ENCODE measurements at regions not wholly inside any gene's neighbourhood (a gene's known extent, or its start where the extent isn't known, plus 50 kb on each side); places are given as distances from the start of the nearest gene placed in this dataset.
"Not testable (repeated sequence)": the region's sequence is repeated elsewhere in the genome, so short reads cannot be mapped to it uniquely, and the experiment has no call there.

DNA sequence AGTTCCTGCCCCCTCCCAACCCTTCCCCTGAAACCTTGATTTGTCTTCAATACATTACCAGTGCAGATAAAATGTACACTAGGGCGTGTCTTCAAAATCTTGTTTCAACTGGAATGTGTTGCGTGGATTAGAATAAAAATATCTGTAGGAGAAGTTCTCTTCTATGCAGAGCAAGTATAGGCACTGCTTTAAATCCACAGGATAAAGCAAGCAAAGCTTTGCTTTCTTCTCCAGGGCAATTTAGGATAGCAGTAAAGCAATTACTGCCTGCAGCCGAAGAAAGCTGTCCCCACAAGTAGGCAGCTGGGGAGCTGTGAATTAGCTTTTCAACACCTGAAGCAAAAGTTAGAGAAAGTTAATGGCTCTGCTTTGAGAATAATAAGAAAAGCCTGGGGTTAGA is 329.7 kb upstream of the KCNMB2 start:
- peak; percentile 46 for DNase-seq (ENCODE audit: low spot score)

DNA sequence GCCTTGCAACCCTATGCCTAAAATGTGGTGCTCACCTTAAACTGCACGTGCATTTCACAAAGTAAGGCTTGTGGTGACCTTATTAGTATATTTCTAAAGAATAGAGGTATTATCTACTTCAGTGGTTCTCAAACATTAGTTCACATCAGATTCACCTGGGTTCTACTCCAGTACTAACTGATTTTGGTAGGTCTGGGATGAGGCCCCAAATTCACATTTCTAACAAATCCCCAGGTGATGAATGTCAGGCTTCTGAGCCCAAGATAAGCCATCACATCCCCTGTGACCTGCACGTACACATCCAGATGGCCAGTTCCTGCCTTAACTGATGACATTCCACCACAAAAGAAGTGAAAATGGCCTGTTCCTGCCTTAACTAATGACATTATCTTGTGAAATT is 329.1 kb upstream of the KCNMB2 start:
- not testable (repeated sequence) for DNase-seq (ENCODE audit: low spot score)

DNA sequence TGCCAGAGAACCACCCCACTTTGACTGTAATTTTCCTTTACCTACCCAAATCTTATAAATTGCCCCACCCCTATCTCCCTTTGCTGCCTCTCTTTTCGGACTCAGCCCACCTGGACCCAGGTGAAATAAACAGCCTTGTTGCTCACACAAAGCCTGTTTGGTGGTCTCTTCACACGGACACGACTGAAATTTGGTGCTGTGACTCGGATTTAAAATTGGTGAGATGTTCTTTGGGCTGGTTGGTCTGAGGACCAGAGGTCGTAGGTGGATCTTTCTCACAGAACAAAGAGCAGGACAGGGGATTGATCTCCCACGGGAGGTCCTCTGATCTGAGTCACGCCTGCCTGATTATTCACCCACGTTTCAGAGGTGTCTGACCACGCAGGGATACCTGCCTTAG is 328.6 kb upstream of the KCNMB2 start:
- DNase-seq (ENCODE audit: low spot score) = not testable (repeated sequence)

DNA sequence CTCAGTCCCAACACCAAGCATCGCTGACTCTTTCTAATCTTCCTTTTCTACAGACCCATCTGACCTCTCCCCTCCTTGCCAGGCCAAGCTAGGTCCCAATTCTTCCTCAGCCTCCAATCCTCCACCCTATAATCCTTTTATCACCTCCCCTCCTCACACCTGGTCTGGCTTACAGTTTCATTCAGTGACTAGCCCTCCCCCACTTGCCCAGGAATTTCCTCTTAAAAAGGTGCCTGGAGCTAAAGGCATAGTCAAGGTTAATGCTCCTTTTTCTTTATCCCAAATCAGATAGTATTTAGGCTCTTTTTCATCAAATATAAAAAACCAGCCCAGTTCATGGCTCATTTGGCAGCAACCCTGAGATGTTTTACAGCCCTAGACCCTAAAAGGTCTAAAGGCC is 327.1 kb upstream of the KCNMB2 start:
- DNase-seq (ENCODE audit: low spot score) = not testable (repeated sequence)

DNA sequence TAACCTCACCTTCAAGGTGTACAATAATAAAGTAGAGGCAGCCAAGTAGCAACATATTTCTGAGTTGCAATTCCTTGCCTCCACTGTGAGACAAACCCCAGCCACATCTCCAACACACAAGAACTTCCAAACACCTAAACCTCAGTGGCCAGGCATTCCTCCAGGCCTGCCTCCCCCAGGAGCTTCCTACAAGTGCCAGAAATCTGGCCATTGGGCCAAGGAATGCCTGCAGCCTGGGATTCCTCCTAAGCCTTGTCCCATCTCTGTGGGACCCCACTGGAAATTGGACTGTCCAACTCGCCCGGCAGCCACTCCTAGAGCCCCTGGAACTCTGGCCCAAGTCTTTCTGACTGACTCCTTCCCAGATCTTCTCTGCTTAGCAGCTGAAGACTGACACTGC is 326.6 kb upstream of the KCNMB2 start:
- not testable (repeated sequence) for DNase-seq (ENCODE audit: low spot score)

DNA sequence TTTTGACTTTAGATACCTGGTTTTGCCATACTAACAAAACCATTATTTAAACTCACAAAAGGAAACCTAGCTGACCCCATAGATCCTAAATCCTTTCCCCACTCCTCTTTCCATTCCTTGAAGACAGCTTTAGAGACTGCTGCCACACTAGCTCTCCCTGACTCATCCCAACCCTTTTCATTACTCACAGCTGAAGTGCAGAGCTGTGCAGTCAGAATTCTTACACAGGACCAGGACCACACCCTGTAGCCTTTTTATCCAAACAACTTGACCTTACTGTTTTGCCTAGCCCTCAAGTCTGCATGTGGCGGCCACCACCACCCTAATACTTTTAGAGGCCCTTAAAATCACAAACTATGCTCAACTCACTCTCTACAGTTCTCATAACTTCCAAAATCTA is 325.1 kb upstream of the KCNMB2 start:
- not testable (repeated sequence) for DNase-seq (ENCODE audit: low spot score)

DNA sequence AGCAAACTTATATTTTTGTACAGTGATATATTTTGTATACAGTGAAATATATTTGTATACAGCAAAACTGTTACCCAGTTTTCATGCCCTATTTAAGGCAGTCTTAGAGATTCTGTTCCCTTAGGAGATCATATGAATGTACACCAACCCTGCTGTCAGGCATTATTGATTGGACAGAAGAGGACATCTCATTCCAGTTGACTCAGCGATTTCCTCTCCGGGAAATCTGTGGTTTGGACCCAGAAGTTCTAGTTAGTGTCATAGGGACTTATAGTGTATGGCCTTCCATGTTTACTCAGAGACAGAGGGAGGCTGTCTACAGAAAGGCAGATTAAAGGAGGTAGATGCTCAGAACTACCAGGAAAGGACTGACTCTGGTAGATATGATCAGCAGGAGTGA is 318.8 kb upstream of the KCNMB2 start:
- no peak for DNase-seq (ENCODE audit: low spot score)

DNA sequence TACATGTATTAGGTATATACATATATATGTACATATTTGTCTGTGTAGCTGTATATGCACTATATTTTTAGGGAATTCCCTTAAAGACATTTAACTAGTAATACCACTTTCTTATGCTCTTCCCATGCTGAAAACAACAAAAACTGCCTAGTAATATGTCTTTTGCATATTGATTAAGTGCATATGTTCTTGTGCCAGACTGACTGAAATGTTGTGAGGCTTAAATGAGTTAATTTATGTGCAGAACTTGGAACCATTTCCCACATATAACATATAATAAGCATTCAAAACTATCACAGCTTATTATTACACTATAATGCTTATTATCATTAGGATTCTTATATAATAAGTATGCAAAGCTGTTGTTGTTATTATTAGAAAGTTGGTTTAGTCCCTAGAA is 318.0 kb upstream of the KCNMB2 start:
- DNase-seq (ENCODE audit: low spot score) = no peak

DNA sequence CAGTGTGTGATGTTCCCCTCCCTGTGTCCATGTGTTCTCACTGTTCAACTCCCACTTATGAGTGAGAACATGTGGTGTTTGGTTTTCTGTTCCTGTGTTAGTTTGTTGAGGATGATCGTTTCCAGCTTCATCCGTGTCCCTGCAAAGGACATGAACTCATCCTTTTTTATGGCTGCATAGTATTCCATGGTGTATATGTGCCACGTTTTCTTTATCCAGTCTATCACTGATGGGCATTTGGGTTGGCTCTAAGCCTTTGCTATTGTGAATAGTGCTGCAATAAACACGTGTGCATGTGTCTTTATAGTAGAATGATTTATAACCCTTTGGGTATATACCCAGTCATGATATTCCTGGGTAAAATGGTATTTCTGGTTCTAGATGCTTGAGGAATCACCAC is 316.6 kb upstream of the KCNMB2 start:
- not testable (repeated sequence) for DNase-seq (ENCODE audit: low spot score)

DNA sequence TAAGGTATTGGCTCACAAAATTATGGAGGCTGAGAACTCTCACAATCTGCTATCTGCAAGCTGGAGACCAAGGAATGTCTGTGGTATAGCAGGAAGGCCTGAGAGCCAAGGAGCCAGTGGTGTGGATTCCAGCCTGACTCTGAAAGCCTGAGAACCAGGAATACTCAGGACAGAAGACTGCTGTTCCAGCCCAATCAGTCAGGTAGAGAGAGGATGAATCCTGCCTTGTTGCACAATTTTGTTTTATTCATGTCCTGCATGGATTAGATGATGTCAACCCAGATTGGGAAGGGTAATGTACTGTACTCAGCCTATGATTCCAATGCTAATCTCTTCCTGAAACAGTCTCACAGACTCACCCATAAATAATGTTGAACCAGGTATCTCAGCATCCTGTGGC is 312.4 kb upstream of the KCNMB2 start:
- DNase-seq (ENCODE audit: low spot score) = no peak

DNA sequence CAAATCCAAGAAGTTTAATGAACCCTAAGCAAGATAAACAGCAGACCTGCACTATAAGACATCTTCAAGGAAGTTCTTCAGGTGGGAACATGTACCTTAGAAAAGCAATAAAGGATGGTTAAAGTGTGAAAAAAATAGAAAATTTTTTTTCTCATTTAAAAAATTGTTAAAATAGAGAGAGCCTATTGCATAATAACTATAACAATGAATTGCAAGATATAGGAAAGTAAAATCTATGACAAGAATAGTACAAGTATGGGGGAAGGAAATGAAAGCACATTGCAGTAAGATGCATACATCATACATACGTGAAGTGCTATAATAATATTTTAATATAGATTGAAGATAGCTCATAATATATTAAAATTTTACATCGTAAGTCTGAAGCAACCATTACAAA is 310.1 kb upstream of the KCNMB2 start:
- no peak for DNase-seq (ENCODE audit: low spot score)

DNA sequence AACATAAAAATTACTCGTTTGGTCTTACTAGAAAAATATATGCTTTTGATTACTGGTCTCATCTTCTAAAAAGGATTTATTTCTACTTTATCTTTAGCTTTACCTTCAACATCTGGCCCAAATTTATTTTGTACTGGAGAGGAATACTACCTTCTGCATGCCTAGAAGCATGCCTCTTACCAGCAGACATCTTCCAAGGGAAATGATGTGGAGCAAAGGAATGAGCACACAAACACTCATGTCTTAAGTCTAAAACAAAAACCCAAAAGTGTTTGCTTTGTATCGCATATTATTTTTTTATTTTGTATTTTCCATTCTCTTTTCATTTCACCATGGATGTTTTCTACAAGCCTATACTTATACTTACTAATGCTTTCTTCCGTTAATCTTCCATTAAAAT is 304.6 kb upstream of the KCNMB2 start:
- DNase-seq (ENCODE audit: low spot score) = no peak

DNA sequence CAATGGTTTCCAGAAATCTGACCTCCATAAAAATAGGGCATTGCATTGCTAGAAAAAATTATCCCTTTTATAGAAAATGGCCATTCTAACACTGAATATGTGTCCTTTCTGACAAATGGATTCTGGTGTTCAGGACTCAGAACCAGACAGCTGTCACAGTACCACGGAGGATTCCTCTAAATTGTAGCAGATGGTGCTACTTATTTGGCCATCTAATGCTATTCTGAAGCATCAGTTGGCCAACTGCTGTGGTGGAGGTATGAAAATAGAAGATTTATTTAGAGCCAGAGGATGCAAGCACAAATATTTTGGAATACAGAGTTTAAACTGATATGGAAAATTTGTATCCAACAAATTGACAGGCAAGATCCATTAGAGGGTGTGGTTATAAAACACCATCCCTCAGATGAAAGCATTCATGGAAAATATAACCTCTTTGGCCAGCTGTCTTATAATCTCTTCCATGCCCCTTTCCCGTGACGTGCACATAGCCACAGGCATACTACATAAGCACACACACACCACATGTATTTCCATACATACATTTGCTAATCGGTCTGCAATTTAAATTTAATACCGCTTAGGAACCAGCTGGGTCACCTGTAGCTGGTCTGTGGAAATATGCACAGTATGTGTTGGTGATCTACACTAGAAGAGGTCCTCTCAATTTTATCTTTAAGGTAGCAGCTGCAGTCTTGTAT is 302.7 kb upstream of the KCNMB2 start:
- no peak for DNase-seq (ENCODE audit: low spot score)

DNA sequence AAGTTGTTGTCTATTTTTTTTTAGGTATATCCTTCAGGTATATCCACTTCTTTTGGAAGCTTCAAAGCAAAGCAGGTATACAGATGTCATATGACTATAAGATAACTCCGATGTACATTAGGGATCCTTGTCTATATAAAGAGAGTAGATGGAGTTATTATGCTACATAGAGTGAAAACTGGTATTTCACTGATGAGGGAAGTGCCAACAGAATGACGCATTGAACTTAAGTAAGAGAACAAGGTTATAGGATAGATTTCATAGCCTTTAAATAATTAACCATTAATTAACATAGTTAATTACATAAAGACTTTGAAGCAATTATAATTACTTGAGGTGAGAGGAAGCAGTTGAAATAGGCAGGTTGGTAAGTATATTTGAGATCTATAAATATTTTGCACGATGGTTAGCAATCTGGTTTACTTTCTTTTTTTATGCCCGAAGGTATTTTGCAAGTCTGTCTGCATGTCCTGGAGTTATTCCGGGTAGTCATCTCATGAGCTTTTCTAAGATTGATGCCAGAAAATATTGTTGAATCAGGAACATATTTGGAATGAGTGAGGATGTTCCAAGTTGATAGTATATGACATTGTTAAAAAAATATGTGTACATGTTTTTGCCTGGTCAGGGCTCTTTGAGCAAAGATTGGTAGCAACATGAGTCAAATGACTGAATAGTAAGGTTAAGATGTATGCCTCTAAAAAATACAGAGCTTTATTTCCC is 299.5 kb upstream of the KCNMB2 start:
- no peak for DNase-seq (ENCODE audit: low spot score)

DNA sequence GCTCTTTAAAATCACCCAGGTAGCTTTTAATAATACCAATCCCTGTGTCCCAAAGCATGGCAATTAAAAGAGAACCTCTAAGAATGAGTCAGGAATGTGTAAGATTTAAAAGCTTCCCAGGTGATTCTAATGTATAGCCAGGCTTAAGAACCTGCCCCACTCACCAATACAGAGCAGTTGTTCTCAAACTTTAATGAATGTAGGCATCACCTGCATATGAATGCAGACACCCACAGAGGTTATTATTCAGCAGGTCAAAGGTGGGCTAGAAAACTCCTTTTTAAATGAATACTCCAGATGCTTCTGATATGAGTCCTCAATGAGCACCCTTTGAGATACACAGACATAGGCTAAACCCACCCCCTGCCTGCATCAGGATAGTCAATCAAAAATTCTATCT is 298.1 kb upstream of the KCNMB2 start:
- DNase-seq (ENCODE audit: low spot score) = no peak

DNA sequence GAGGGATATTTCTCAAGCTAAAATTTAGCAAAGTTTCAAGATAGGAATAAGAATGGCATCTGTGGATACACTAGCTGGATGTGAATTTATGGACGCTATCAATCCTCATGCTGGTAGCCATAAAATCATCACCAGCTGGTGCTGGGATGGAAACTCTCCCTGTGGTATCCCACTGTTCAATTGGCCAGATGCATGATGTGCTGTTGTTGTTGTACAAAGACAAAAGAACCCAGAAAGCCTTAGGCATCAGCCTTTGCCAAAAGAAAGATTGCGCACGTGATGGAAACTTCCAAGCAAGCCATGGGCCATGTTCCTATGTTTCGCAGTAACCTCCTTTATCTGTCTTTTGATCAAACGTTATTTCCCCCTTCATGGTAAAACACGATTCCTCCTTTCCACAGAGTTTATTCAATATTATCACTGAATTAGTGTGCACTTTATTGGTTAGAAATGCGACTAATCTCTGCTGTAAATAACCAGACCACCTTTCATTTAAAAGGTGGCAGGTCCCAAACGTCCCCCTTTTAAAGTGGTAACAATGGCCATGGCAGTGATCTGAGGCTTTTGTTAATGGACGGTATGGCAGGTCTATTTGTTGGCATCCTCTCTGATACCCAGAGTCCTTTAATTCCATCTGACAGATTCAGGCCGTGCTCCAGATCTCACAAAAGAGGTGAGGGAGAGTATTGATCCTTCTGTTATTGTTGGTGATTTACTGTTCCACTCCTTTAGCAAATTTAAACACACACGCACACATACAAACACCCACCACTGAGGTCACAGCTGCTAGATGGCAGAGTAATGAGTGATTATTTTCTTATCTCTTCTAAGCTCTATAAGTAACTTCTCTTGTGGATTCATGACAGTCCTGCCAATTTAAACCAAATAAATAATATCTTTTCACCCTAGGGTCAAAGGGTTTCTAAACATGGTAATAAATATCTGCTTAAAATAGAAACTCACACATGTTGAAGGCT is 291.2 kb upstream of the KCNMB2 start:
- DNase-seq (ENCODE audit: low spot score) = no peak

DNA sequence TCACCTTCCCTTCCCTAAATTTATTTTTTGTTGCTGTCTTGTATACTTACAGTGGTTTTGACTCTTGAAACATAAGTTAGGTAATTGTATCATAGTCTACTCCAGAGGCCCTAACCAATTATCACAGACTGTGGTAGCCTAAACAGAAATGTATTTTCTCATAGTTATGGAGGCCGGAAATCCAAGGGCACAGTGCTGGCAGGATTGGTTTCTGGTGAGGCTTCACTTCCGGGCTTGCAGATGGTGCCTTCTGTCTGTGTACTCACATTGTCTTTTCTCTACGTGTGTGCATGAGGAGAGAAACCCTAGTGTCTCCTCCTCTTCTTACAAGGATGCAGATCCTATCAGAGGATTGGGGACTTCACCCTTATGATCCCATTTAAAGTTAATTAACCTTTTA is 290.2 kb upstream of the KCNMB2 start:
- no peak for DNase-seq (ENCODE audit: low spot score)

DNA sequence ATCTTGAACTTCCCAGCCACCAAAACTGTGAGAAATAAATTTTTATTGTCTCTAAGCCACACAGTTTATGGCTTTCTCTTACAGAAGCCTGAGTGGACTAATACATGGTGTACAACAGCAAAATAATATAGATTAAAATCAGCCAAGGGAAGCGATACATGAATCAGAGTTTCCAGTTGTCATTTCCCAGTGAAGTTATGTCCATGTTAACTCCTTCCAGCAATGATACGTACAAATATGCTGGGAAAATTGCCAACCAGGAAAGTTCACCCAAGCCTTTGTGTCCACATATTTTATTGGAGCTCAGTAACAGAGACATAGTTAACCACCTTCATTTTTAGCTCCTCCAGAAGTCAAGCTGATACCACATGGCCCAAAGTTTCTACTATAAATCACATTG is 280.9 kb upstream of the KCNMB2 start:
- DNase-seq (ENCODE audit: low spot score) = no peak

DNA sequence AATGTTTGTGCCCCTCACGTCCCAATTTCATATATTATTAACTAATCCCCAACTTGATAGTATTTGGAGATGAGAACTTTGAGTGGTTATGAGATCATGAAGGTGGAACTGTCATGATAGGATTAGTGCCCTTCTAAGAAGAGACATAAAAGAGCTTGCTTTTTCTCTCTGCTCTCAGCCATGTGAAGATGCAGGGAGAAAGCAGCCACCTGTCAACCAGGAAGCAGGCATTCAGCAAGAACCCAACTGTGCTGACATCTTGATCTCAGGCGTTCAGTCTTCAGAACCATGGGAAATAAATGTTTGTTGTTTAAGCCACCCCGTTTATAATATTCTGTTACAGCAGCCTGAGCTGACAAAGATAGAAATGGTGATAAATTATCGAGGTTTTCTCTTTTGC is 278.7 kb upstream of the KCNMB2 start:
- no peak for DNase-seq (ENCODE audit: low spot score)

DNA sequence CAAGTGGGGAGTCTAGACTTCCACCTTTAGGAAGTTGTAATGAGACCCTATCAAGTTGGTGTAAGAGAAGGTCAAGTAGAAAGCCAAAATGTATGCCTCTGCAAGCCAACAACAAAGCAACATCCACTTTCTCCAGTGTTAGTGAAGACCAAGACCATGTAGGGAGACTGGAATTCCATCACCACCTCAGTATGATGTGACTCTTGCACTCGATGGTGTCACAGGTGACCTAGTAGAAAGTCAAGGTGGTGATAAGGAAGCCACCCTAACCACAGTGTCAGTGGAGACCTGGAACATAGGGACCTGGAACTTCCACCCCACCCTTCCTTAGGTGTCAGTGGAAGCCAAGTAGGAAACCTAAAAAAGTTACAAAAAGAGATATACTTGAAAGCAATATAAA is 278.1 kb upstream of the KCNMB2 start:
- no peak for DNase-seq (ENCODE audit: low spot score)

DNA sequence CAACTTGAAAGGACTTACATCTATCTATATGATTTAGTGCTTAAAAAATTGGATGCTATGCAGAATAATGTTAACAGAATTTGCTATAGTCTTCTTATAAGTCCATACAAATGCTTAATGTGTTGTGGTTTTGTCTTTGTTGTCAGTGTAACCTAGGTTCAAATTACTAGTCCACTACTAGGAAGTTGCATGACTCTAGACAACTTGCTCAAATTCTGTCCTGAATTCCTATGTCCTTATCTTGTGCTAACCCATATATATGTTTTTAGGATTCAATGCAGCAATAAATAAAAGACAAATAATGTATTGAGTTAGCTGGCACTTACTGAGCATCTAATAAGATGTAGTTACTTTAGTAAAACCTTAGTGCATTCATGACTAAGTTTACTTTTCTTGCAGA is 276.5 kb upstream of the KCNMB2 start:
- no peak for DNase-seq (ENCODE audit: low spot score)

DNA sequence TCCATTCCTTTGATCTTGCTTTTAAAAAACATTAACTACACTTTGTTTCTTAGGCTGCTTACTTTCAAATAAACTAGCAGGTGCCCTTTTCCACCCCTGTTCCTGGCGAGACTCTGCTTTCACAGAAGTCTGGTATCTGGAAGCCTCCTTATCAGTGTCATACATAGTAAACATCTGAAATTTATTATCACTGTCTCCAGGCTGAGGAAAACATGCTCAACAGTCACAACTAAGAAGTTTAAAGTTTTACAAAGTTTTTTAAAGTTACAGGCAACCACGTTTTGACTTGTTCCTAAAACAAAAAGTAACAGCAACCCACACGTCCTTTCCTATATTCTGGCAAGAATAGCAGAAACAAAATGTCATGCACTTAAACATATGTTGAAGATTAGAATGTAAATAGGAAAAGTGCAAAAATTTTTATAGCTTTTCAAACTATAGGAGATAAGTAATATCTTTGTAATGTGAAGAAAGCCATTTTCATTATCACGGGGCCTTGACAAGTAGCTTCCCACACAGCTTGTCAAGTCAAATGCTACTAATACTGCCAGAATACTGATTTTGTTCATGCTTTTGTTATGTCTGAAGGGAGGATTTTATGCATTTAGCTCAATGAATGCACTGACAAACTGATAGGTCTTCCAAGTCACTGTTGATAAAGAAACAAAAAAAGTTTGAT is 275.2 kb upstream of the KCNMB2 start:
- DNase-seq (ENCODE audit: low spot score) = peak; percentile 49

Data from putamen (tissue), 1 donor.